22Rv1 (cell line): ENCODE measurements at regions not wholly inside any gene's neighbourhood (a gene's known extent, or its start where the extent isn't known, plus 50 kb on each side); places are given as distances from the start of the nearest gene placed in this dataset.
A peak's percentile ranks its signal among the peaks of the same experiment; 100 is the strongest.

Experiments used
- H3K27ac ChIP-seq: fragments of 450-650 bp; 2 replicates; pipeline ENCODE4 v1.5.1; 2017
- CTCF ChIP-seq: fragments of 450-650 bp; IDR thresholded peaks from 2 replicates; pipeline ENCODE4 v1.5.1; 2017; ENCODE audit warnings: mild to moderate bottlenecking
- ZFX ChIP-seq: fragments of 450-650 bp; IDR thresholded peaks from 2 replicates; pipeline ENCODE4 v1.6.1; 2017; ENCODE audit warnings: antibody characterized with exemption, borderline replicate concordance

- H3K27ac ChIP-seq: no peak overlapping the region
- no peak for TF ChIP-seq ZFX
- TF ChIP-seq CTCF: peak; percentile 29
Measured at GRCh38 chr1:82795508-82796149, 994.9 kb downstream of the ADGRL2 start.

GRCh38 chr1:82792151-82792550 lies 991.4 kb downstream of the ADGRL2 start:
- TF ChIP-seq ZFX (no peak), CTCF (no peak)
- no peak overlapping the region for H3K27ac ChIP-seq

- H3K27ac ChIP-seq: no peak overlapping the region
- TF ChIP-seq ZFX (no peak), CTCF (no peak)
Measured at GRCh38 chr1:82790556-82790955, 989.8 kb downstream of the ADGRL2 start.

GRCh38 chr1:82788660-82789059 lies 987.9 kb downstream of the ADGRL2 start:
- no peak overlapping the region for H3K27ac ChIP-seq
- TF ChIP-seq CTCF (no peak), ZFX (no peak)

- no peak overlapping the region for H3K27ac ChIP-seq
- TF ChIP-seq CTCF: no peak
Measured at GRCh38 chr1:82788038-82788437, 987.3 kb downstream of the ADGRL2 start.

GRCh38 chr1:82786883-82787282 lies 986.1 kb downstream of the ADGRL2 start:
- H3K27ac ChIP-seq: no peak overlapping the region
- TF ChIP-seq ZFX: no peak
- no peak for TF ChIP-seq CTCF

- TF ChIP-seq ZFX (no peak), CTCF (no peak)
Measured at GRCh38 chr1:82785268-82785790, 984.6 kb downstream of the ADGRL2 start.

More at GRCh38 chr1:82785268-82785790, 984.6 kb downstream of the ADGRL2 start:
- H3K27ac ChIP-seq: no peak overlapping the region
